ENCODE measurements at regions not wholly inside any gene's neighbourhood (a gene's known extent, or its start where the extent isn't known, plus 50 kb on each side); places are given as distances from the start of the nearest gene placed in this dataset.

GRCh38 chr10:36489181-36489580 is 636.2 kb upstream of the ANKRD30A start:
- no peak overlapping the region for H3K27ac ChIP-seq (ENCODE audit: control insufficient read depth, insufficient read depth)
- 47% methylated on average over 7 of the region's 7 CpGs for WGBS (ENCODE audit: insufficient coverage, insufficient replicate concordance, low lambda C conversion rate, missing lambda C conversion rate)
- RAD21 ChIA-PET (ENCODE audit: unreplicated experiment), result no interaction called here
- DNase-seq (ENCODE audit: low read depth, low spot score) (no peak), ATAC-seq (no peak), FAIRE-seq (no peak)
- intact Hi-C loops (cut with micrococcal nuclease; ENCODE audit: unreplicated experiment), result no loop called here
- H3K27me3 ChIP-seq (replicated peaks in 1 of 2; ENCODE audit: control insufficient read depth in 2 of 2, insufficient read depth in 2 of 2, low read length in 1 of 2), result no peaks in the 10 kb centered on the region
- no peaks in the 10 kb centered on the region for H3K9me3 ChIP-seq (replicated peaks; ENCODE audit: control insufficient read depth, insufficient read depth, low read length)
- H2AFZ ChIP-seq (ENCODE audit: control insufficient read depth, low read depth, low read length), result no peak overlapping the region
- SMC1A ChIA-PET (ENCODE audit: uncharacterized antibody, unreplicated experiment), result interaction anchor here (0.6 kb wide), 1 partner anchor 27 kb away, joined by 3 read pairs; no protein-coding TSS in a partner anchor
- no peak overlapping the region for H3K9ac ChIP-seq (ENCODE audit: control insufficient read depth, insufficient read depth, low read length)
- no TSS peak for BruUV-seq (replicated peaks)
- no peak overlapping the region for H3K4me3 ChIP-seq
- POLR2A ChIA-PET, result no interaction called here
- in situ Hi-C loops (cut with MboI), result no loop called here
- CTCF ChIA-PET, result no interaction called here
- H3K4me2 ChIP-seq (ENCODE audit: control insufficient read depth, insufficient read depth), result no peak overlapping the region
- H4K20me1 ChIP-seq (ENCODE audit: control insufficient read depth, insufficient read depth), result no peaks in the 10 kb centered on the region
- no peaks in the 10 kb centered on the region for H3K79me2 ChIP-seq (ENCODE audit: control insufficient read depth, insufficient read depth, low read length)
- H3K4me1 ChIP-seq (ENCODE audit: control insufficient read depth, insufficient read depth, low read length), result no peaks in the 10 kb centered on the region
- TF ChIP-seq RUNX3 (IDR thresholded peaks at IDR 0.05; ENCODE audit: low read length) (no peak), USF1 (IDR thresholded peaks at IDR 0.05; ENCODE audit: borderline replicate concordance, extremely low read length, insufficient read depth, low read depth, low read length) (no peak), BHLHE40 (IDR thresholded peaks at IDR 0.05; ENCODE audit: borderline replicate concordance in 1 of 2, low read depth in 2 of 2, low read length in 1 of 2) (no peak), SIX5 (IDR thresholded peaks at IDR 0.05; ENCODE audit: low read depth, low read length, severe bottlenecking) (no peak), CREM (IDR thresholded peaks at IDR 0.05; ENCODE audit: low read depth) (no peak)
- TF ChIP-seq, protein P1, sequence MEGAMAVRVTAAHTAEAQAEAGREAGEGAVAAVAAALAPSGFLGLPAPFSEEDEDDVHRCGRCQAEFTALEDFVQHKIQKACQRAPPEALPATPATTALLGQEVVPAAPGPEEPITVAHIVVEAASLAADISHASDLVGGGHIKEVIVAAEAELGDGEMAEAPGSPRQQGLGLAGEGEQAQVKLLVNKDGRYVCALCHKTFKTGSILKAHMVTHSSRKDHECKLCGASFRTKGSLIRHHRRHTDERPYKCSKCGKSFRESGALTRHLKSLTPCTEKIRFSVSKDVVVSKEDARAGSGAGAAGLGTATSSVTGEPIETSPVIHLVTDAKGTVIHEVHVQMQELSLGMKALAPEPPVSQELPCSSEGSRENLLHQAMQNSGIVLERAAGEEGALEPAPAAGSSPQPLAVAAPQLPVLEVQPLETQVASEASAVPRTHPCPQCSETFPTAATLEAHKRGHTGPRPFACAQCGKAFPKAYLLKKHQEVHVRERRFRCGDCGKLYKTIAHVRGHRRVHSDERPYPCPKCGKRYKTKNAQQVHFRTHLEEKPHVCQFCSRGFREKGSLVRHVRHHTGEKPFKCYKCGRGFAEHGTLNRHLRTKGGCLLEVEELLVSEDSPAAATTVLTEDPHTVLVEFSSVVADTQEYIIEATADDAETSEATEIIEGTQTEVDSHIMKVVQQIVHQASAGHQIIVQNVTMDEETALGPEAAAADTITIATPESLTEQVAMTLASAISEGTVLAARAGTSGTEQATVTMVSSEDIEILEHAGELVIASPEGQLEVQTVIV (IDR thresholded peaks at IDR 0.05; ENCODE audit: borderline replicate concordance, partially characterized antibody), result no peak
- H3K36me3 ChIP-seq (ENCODE audit: control insufficient read depth in 2 of 2, insufficient read depth in 2 of 2, low read length in 1 of 2), result no peaks in the 10 kb centered on the region
